ENCODE measurements at regions not wholly inside any gene's neighbourhood (a gene's known extent, or its start where the extent isn't known, plus 50 kb on each side); places are given as distances from the start of the nearest gene placed in this dataset.

DNA sequence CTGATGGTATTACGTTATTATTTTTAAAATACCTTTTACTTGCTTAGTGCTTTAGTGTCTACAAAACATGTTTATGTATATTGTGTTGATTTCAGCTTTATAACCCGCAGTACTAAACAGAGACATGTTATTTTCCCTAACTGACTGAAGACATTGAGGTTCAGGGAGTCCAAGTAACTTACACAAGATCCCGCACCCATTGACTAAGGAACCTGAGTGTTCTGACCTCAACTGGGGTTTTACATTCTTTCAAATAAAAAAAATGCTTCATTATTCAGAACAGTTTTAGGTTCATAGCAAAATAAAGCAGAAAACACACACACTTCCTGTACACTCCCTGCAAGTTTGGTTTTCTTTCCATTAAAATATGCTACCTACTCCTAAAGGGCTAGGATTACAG is 60.4 kb upstream of the METAP2 start:
- H3K27ac ChIP-seq: no peak overlapping the region
- TF ChIP-seq CTCF (conservative IDR thresholded peaks at IDR 0.05) (no peak), ZFX (IDR thresholded peaks at IDR 0.05) (no peak)

DNA sequence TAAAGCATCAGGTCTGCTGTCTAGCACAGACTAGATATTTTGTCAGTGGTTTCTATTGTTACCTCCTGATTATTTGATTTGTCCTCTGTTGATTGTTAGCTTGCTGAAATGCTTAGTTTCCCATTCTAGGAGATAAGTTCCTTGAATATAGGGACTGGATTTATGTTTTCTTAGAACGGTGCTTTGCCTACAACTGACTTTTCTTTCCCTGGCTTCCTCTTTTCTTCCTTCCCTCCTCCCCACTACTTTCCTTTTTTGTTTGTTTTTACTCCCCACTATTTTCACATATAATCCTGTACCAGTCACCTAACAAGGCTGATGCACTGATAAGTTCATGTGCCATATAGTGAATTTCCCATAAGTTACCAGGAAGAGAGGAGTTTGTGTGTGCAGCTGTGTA is 58.5 kb upstream of the METAP2 start:
- no peak overlapping the region for H3K27ac ChIP-seq
- TF ChIP-seq ZFX (IDR thresholded peaks at IDR 0.05): no peak
- no peak for TF ChIP-seq CTCF (conservative IDR thresholded peaks at IDR 0.05)

GRCh38 chr12:95416111-95416636 is 57.8 kb upstream of the METAP2 start:
- TF ChIP-seq ZFX (IDR thresholded peaks at IDR 0.05) (no peak), CTCF (conservative IDR thresholded peaks at IDR 0.05) (no peak)
- no peak overlapping the region for H3K27ac ChIP-seq

DNA sequence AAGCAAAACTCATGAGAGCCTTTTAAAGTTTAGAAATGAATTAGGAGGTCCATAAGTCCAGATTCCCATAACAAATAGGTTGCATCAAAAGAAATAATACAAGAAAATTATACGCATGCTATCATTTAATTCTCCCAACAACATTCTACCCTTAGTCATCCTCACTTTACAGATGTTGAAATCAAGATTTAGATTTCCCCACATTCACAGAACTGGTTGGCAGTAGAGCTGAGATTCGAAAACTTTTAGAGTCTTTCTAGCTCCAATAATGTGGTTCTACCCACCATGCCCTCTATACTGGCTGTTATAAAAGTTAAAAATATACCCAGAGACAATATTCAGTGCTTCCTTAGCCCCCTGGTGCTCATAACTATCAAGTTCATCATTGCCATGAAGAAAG is 56.6 kb upstream of the METAP2 start:
- TF ChIP-seq CTCF (conservative IDR thresholded peaks at IDR 0.05): no peak
- TF ChIP-seq ZFX (IDR thresholded peaks at IDR 0.05): no peak
- H3K27ac ChIP-seq: no peak overlapping the region

- no peak for TF ChIP-seq ZFX (IDR thresholded peaks at IDR 0.05)
- TF ChIP-seq CTCF (conservative IDR thresholded peaks at IDR 0.05): no peak
- no peak overlapping the region for H3K27ac ChIP-seq
These were observed 55.8 kb upstream of the METAP2 start for GRCh38 chr12:95418142-95418541.
